Inferior parietal cortex (tissue), 1 donor: ENCODE measurements at regions not wholly inside any gene's neighbourhood (a gene's known extent, or its start where the extent isn't known, plus 50 kb on each side); places are given as distances from the start of the nearest gene placed in this dataset.

Experiments used
- DNase-seq: peaks from one replicate; pipeline ENCODE4 v3.0.0-alpha.2; 2016; ENCODE audit errors: extremely low spot score

- no peak for DNase-seq
Observed at GRCh38 chr1:94617134-94617805, 75.7 kb upstream of the F3 start.

- no peak for DNase-seq
Observed at GRCh38 chr1:94616506-94616905, 74.9 kb upstream of the F3 start.

GRCh38 chr1:94614996-94615395 lies 73.4 kb upstream of the F3 start:
- no peak for DNase-seq

GRCh38 chr1:94614168-94614815 lies 72.7 kb upstream of the F3 start:
- DNase-seq = no peak

- DNase-seq = no peak
Observed at GRCh38 chr1:94612525-94613204, 71.1 kb upstream of the F3 start.

GRCh38 chr1:94611681-94612475 lies 70.3 kb upstream of the F3 start:
- no peak for DNase-seq

- no peak for DNase-seq
Observed at GRCh38 chr1:94609619-94610018, 68.1 kb upstream of the F3 start.

- no peak for DNase-seq
Observed at GRCh38 chr1:94608852-94609530, 67.4 kb upstream of the F3 start.

- no peak for DNase-seq
Observed at GRCh38 chr1:94608142-94608851, 66.7 kb upstream of the F3 start.

- no peak for DNase-seq
Observed at GRCh38 chr1:94607398-94607797, 65.8 kb upstream of the F3 start.

GRCh38 chr1:94606471-94606870 lies 64.9 kb upstream of the F3 start:
- DNase-seq = no peak

GRCh38 chr1:94603663-94604062 lies 62.1 kb upstream of the F3 start:
- no peak for DNase-seq

GRCh38 chr1:94602802-94603625 lies 61.5 kb upstream of the F3 start:
- no peak for DNase-seq

- DNase-seq = no peak
Observed at GRCh38 chr1:94602316-94602715, 60.8 kb upstream of the F3 start.

- DNase-seq = no peak
Observed at GRCh38 chr1:94600556-94600955, 59.0 kb upstream of the F3 start.

GRCh38 chr1:94599095-94599813 lies 57.7 kb upstream of the F3 start:
- peak; percentile 22 for DNase-seq

GRCh38 chr1:94597701-94598100 lies 56.1 kb upstream of the F3 start:
- no peak for DNase-seq

- no peak for DNase-seq
Observed at GRCh38 chr1:94596260-94596659, 54.7 kb upstream of the F3 start.

GRCh38 chr1:94595658-94596057 lies 54.1 kb upstream of the F3 start:
- no peak for DNase-seq

GRCh38 chr1:94593611-94594010 lies 52.1 kb upstream of the F3 start:
- DNase-seq = no peak
